ENCODE measurements at regions not wholly inside any gene's neighbourhood (a gene's known extent, or its start where the extent isn't known, plus 50 kb on each side); places are given as distances from the start of the nearest gene placed in this dataset.
"Not testable (repeated sequence)": the region's sequence is repeated elsewhere in the genome, so short reads cannot be mapped to it uniquely, and the experiment has no call there.

DNA sequence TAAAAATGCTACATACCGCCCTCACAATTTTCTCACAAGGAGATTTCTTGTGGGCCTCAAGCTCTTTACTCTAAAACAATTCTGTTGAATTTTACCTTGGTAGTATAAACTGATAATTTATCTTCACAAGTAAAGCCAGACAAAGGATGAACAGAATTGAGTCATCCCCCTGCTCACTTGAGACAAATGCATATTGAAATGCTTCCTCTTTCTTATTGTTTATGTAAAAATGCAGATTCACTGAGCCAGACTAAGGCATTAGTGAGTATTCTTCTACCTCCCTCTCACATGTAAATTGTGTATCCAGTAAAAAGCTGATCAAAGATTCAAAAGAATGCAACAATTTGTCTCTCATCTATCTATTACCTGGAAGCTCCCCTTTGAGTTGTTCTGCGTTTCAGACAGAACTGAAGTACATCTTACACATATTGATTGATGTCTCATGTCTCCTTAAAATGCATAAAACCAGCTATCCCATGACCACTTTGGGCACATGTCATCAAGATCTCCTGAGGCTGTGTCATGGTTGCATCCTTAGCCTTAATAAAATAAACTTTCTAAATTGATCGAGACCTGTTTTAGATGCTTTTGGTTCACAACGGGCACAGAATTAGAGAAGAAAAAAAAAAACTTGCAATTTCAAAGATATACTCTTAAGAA lies 743.1 kb upstream of the B3GALT2 start:
- DNase-seq: no peak

DNA sequence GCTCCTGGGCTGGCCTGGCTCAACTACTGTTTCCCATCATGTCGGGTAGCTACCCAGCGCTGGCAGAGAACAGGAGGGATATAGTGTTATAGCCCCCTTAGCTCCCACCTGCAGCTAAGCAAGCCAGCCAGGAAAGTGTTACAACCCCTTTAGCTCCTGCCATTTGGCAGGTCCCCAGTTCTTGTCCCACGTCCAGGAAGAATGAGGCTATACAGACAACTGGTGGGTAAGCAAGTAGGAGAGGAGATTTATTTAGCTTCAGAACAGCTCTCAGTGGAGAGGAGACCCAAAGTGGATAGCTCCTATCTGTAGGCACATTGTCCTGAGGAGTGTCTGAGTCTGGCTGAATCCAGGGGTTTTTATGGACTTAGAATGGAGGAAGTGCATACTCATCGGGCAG lies 741.1 kb upstream of the B3GALT2 start:
- no peak for DNase-seq

DNA sequence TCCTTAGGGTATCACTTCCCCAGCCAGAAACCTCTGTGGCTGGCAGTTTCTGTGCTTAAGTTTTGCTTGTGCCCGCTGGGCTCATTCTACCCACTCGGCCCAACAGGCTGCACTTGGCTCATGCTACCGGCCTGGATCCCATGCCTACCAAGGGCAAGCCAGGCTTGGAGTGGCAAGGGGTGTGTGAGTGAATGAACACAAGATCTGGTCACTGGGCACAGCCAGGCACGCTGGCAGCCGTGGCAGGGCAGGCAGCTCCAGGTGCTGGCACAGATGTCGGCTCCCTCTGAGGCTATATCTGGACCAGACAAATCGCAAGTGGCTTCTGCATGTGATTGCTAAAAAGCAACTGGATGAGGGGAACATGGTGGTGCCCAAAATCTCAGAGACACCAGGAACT lies 740.5 kb upstream of the B3GALT2 start:
- DNase-seq: no peak

DNA sequence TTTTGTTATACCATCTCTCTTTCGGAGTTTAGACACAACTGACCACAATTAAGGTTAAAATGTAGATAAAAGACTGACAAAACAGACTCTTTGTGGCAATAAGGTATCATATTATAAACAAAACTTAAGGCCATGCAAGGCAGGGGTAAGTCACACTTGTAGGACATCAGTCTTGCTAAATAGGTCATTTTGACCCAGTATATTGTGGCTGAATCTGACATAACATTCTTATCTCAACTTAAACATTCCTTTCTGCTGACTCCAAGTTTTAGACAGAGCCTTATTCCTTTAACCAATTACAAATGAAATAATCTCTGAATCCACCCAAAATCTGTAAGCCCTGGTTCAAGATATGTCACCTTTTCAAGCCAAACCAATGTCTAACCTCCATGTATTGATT lies 733.4 kb upstream of the B3GALT2 start:
- DNase-seq: no peak

GRCh38 chr1:193916452-193916851 lies 730.0 kb upstream of the B3GALT2 start:
- DNase-seq: no peak

GRCh38 chr1:193914871-193915270 lies 728.5 kb upstream of the B3GALT2 start:
- no peak for DNase-seq

- DNase-seq: no peak
These were observed 723.1 kb upstream of the B3GALT2 start for GRCh38 chr1:193909406-193910082.

- no peak for DNase-seq
These were observed 719.1 kb upstream of the B3GALT2 start for GRCh38 chr1:193905288-193906085.

GRCh38 chr1:193891788-193892187 lies 705.4 kb upstream of the B3GALT2 start:
- no peak for DNase-seq

- no peak for DNase-seq
These were observed 704.5 kb upstream of the B3GALT2 start for GRCh38 chr1:193890935-193891334.

- DNase-seq: no peak
These were observed 698.6 kb upstream of the B3GALT2 start for GRCh38 chr1:193884848-193885558.

DNA sequence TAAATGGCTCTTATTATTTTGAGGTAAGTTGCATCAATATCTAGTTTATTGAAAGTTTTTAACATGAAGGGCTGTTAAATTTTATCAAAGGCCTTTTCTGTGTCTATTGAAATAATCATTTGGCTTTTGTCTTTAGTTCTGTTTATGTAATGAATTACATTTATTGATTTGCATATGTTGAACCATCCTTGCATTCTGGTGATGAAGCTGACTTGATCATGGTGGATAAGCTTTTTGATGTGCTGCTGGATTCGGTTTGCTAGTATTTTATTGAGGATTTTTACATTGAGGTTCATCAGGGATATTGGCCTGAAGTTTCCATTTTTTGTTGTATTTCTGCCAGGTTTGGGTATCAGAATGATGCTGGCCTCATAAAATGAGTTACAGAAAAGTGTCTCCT lies 691.5 kb upstream of the B3GALT2 start:
- DNase-seq: not testable (repeated sequence)

DNA sequence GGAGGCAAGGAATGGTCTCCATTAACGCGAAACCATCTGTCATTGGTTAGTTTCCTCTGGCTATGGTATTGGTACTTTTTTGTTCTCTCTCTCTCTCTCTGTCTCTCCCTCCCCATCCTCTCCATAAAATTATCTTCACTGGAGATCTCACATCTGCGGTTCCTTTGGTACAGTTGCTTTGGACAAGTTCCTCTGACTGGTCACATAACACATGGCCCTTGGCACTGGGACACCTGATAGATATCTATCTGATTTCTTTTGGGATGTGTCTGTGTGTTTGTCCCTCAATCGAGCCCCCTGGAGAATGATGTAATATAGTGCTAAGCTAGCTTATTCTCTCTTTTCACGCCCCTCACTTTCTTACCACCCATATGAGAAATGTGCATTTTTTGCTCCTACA lies 682.0 kb upstream of the B3GALT2 start:
- DNase-seq: no peak

GRCh38 chr1:193856261-193856660 lies 669.8 kb upstream of the B3GALT2 start:
- no peak for DNase-seq

GRCh38 chr1:193850745-193851144 lies 664.3 kb upstream of the B3GALT2 start:
- peak; percentile 14 for DNase-seq

DNA sequence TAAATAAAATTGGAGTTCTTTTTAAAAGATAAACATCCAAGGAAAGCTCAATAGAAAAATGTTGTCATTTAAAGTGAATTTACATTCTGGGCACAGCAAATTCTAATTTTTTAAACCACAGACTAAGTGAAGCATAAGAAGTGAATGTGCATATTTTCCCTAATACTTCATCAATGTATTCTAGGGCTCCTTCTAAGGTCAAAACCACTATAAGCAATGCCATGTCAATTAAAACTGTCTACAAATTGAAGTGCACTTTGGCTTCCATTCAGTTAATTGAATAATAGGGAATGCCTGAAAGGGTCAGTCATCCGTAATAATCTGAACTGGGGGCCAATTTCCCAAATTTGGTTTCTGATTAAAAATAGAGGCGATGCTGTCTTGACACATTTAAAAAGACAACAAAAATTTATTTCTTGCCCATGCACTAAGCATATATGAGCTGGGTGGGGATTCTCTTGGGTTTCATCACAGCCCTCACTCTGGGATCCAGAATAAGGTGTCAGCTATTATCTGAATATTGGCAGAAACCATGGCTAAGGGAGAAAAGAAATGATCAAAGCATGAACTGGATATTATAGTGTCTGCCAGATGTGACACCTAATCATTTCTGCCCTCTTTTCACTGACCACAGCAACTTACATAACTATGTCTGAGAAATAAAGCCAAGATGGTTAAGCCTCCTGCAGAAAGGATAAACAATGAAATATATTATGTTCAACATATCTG lies 660.6 kb upstream of the B3GALT2 start:
- no peak for DNase-seq

DNA sequence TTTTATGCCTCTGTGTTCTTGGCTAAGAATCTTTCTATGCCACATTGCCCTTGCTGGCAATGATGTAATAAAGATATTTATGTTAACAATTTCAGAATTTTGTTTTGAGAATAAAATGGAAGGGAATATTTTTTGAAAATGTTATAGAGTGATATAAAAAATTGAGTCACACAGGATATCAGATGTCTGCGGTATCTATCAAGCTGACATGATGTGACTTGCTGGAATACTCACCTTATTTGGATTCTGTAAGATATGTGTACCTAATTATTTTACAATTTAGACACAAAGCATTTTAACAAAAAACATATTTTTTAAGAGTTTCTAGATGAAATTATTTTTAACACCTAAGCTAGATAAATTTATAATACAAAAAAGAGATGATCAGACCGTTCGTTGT lies 660.0 kb upstream of the B3GALT2 start:
- DNase-seq: no peak

- no peak for DNase-seq
These were observed 655.4 kb upstream of the B3GALT2 start for GRCh38 chr1:193841857-193842256.

DNA sequence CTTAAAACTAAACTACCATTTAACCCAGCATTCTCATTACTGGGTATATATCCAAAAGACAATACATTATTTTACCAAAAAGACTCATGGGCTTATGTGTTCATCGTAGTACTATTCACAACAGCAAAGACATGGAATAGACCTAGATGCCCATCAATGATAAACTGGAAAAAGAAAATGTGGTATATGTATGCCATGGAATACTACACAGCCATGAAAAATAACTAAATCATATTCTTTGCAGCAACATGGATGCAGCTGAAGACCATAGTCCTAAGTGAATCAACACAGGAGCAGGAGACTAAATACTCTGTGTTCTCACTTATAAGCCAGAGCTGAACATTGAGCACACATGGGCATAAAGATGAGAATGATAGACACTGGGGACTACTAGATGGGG lies 645.1 kb upstream of the B3GALT2 start:
- no peak for DNase-seq

GRCh38 chr1:193827516-193827915 lies 641.1 kb upstream of the B3GALT2 start:
- DNase-seq: no peak

DNA sequence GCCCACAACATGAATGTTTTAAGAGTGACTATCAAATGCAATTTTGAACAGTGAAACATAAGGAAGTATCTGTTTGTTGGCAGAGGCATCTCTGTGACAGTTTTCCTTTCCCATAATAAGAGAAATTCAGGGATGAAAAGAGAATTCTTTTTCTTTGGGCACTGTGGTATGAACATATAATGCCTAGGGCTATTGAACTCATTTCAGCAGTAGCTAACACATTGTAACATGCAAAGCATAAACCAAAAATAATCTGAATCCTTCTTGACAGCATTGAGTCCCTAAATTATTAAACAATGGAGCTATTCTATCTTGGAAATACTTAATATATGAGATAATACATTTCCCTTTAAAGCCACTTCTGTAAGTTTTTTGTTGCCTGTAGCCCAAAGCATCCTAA lies 633.0 kb upstream of the B3GALT2 start:
- DNase-seq: no peak

- DNase-seq: no peak
These were observed 620.8 kb upstream of the B3GALT2 start for GRCh38 chr1:193807208-193807607.
